SK-N-SH (cell line): ENCODE measurements at regions not wholly inside any gene's neighbourhood (a gene's known extent, or its start where the extent isn't known, plus 50 kb on each side); places are given as distances from the start of the nearest gene placed in this dataset.

Source experiments
- CTCF ChIA-PET: fragments of 300-600, 350-600 bp; formaldehyde crosslinking; extraction: SDS; loops from one replicate; lab custom pipeline; 2021; lab: Yijun Ruan, JAX
- POLR2A ChIA-PET: fragments of 350-600 bp; sonication (Branson Sonifier 250); formaldehyde crosslinking; extraction: SDS; loops from one replicate; lab custom pipeline; 2020; ENCODE audit warnings: antibody characterized with exemption, inconsistent platforms; lab: Yijun Ruan, JAX
- DNase-seq: peaks from one replicate; pipeline ENCODE4 v3.0.0; 2012
- H2AFZ ChIP-seq: fragments of 200-600 bp; sonication (generic); 2 replicates; pipeline ENCODE4 v1.8.1; 2016; ENCODE audit warnings: antibody characterized with exemption, mild to moderate bottlenecking, low read depth
- H3F3A ChIP-seq: fragments of 200-600 bp; sonication (generic); replicated peaks from 2 replicates; pipeline ENCODE3; 2016; ENCODE audit warnings: antibody characterized with exemption, mild to moderate bottlenecking; ENCODE audit not compliant: insufficient read depth
- H3K27ac ChIP-seq, 2 experiments: fragments of 200-500 bp in 1 of 2; fragments of 200-600 bp in 1 of 2; sonication (Bioruptor generic) in 1 of 2; sonication (generic), shearing (Covaris generic) in 1 of 2; 2 replicates each; pipeline versions ENCODE4 v1.5.1 to v1.6.1; 2014 to 2016; ENCODE audit warnings: low read depth in 2 of 2, inconsistent platforms in 1 of 2, low read length in 1 of 2, mild to moderate bottlenecking in 1 of 2, mixed read lengths in 1 of 2
- H3K27me3 ChIP-seq: fragments of 200-600 bp; sonication (generic), shearing (Covaris generic); 2 replicates; pipeline ENCODE4 v1.6.1; 2016; ENCODE audit warnings: mixed run types; ENCODE audit not compliant: insufficient read depth
- H3K36me3 ChIP-seq, 2 experiments: fragments of 200-500 bp in 1 of 2; fragments of 200-600 bp in 1 of 2; sonication (Bioruptor generic) in 1 of 2; sonication (generic) in 1 of 2; replicated peaks in 1 of 2; 2 replicates each; pipeline versions ENCODE3 to v1.5.1; 2014 to 2016; ENCODE audit warnings: low read length in 1 of 2, mild to moderate bottlenecking in 1 of 2; ENCODE audit not compliant: insufficient read depth in 2 of 2, control insufficient read depth in 1 of 2
- H3K4me1 ChIP-seq, 2 experiments: fragments of 200-500 bp in 1 of 2; fragments of 200-600 bp in 1 of 2; sonication (Bioruptor generic) in 1 of 2; sonication (generic), shearing (Covaris generic) in 1 of 2; 2 replicates each; pipeline versions ENCODE4 v1.5.1 to v1.6.1; 2014 to 2016; ENCODE audit warnings: low read depth in 1 of 2, low read length in 1 of 2, mixed run types in 1 of 2; ENCODE audit not compliant: insufficient read depth in 2 of 2, control insufficient read depth in 1 of 2
- H3K4me2 ChIP-seq: fragments of 200-600 bp; sonication (generic), shearing (Covaris generic); 2 replicates; pipeline ENCODE4 v1.6.1; 2017; ENCODE audit warnings: mixed run types
- H3K4me3 ChIP-seq, 2 experiments: fragments of 200-500 bp in 1 of 2; fragments of 200-600 bp in 1 of 2; sonication (Bioruptor generic) in 1 of 2; sonication (generic), shearing (Covaris generic) in 1 of 2; 2 replicates each; pipeline versions ENCODE4 v1.5.1 to v1.8.1; 2014 to 2016; ENCODE audit warnings: low read depth in 2 of 2, inconsistent platforms in 1 of 2, low read length in 1 of 2, mild to moderate bottlenecking in 1 of 2, mixed read lengths in 1 of 2, moderate library complexity in 1 of 2
- H3K79me2 ChIP-seq: fragments of 200-600 bp; sonication (generic); 2 replicates; pipeline ENCODE4 v1.8.1; 2017; ENCODE audit warnings: mild to moderate bottlenecking; ENCODE audit not compliant: insufficient read depth
- H3K9ac ChIP-seq: fragments of 200-600 bp; sonication (generic); 2 replicates; pipeline ENCODE4 v1.6.1; 2017; ENCODE audit warnings: mixed run types
- H3K9me2 ChIP-seq: fragments of 200-600 bp; sonication (generic); 2 replicates; pipeline ENCODE4 v1.6.1; 2017; ENCODE audit warnings: mixed run types
- H3K9me3 ChIP-seq: fragments of 200-600 bp; sonication (generic); 2 replicates; pipeline ENCODE4 v1.6.1; 2017; ENCODE audit warnings: mixed run types, mild to moderate bottlenecking, moderate library complexity
- H4K20me1 ChIP-seq: fragments of 200-600 bp; sonication (generic); 2 replicates; pipeline ENCODE4 v1.6.1; 2017; ENCODE audit warnings: mild to moderate bottlenecking, mixed run types; ENCODE audit not compliant: insufficient read depth
- ELF1 ChIP-seq: IDR thresholded peaks from 2 replicates; pipeline ENCODE4 v1.4.0; 2012
- EP300 ChIP-seq, 2 experiments: IDR thresholded peaks; 2 replicates each; pipeline versions ENCODE4 v1.4.0 to v1.6.1; 2012; ENCODE audit warnings: borderline replicate concordance in 1 of 2, low read depth in 1 of 2, low read length in 1 of 2
- FOSL2 ChIP-seq: IDR thresholded peaks from 2 replicates; pipeline ENCODE4 v1.4.0; 2012; ENCODE audit warnings: low read depth, mild to moderate bottlenecking, moderate library complexity, borderline replicate concordance
- GATA2 ChIP-seq: sonication (generic); formaldehyde crosslinking; IDR thresholded peaks from 2 replicates; pipeline ENCODE4 v1.5.0; 2020; ENCODE audit warnings: mild to moderate bottlenecking, missing genetic modification reagents
- JUND ChIP-seq: IDR thresholded peaks from 2 replicates; pipeline ENCODE4 v1.4.0; 2012
- MEF2A ChIP-seq: IDR thresholded peaks from 2 replicates; pipeline ENCODE4 v1.4.0; 2012; ENCODE audit warnings: low read depth, borderline replicate concordance
- NRF1 ChIP-seq: IDR thresholded peaks from 2 replicates; pipeline ENCODE4 v1.6.1; 2012; ENCODE audit warnings: low read depth, mild to moderate bottlenecking, low read length
- TAF1 ChIP-seq: IDR thresholded peaks from 2 replicates; pipeline ENCODE4 v1.6.1; 2012; ENCODE audit warnings: low read depth, mild to moderate bottlenecking, low read length, moderate library complexity, borderline replicate concordance
- YY1 ChIP-seq: IDR thresholded peaks from 2 replicates; pipeline ENCODE4 v1.4.0; 2012; ENCODE audit warnings: low read depth, mild to moderate bottlenecking
- WGBS: methylation state at CpG from one replicate; pipeline ENCODE4 v1.1.6; 2017; ENCODE audit warnings: low lambda C conversion rate; 5-methylcytosine and 5-hydroxymethylcytosine counted together
- TF ChIP-seq, protein P1 (sequence below): fragments of 150-350 bp; IDR thresholded peaks from 2 replicates; pipeline ENCODE4 v1.6.1; 2016; ENCODE audit warnings: mild to moderate bottlenecking, low read depth, low read length
- TF ChIP-seq, protein P2 (sequence below): IDR thresholded peaks from 2 replicates; pipeline ENCODE4 v1.4.0; 2012; ENCODE audit warnings: low read depth
- TF ChIP-seq, protein P3 (sequence below): IDR thresholded peaks from 2 replicates; pipeline ENCODE4 v1.4.0; 2012; ENCODE audit warnings: low read depth, borderline replicate concordance
- TF ChIP-seq, protein P4 (sequence below): IDR thresholded peaks from 2 replicates; pipeline ENCODE4 v1.4.0; 2012; ENCODE audit warnings: low read depth, borderline replicate concordance

DNA sequence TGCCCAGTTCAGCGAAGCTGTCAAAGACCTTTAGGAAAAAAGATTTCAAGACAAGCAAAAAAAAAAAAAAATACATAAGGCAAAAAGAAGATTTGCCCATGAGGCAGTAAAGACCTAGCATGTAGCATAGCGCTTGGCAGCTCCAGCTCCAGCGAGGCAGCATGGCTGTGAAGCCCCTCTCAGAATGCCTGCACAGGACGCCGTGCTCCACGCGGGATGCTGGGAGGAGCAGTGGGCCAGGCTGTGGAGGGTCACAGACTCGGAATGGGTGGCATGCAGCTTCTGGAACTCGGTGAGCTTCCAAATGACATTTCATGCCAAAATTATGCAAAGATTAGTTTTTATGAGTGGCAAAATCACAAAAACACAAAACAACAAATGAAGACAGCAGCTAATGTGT lies 267.3 kb downstream of the ZNF516 start:
- Histone ChIP-seq H3K9ac (no peak overlapping the region), H3K27me3 (no peaks in the 10 kb centered on the region), H3K9me3 (no peaks in the 10 kb centered on the region), H2AFZ (no peak overlapping the region), H4K20me1 (no peaks in the 10 kb centered on the region), H3K79me2 (no peaks in the 10 kb centered on the region), H3K9me2 (no peaks in the 10 kb centered on the region), H3K4me1 (no peaks in the 10 kb centered on the region), H3F3A (no peaks in the 10 kb centered on the region), H3K27ac (no peak overlapping the region), H3K36me3 (no peaks in the 10 kb centered on the region), H3K4me2 (no peak overlapping the region), H3K4me3 (no peak overlapping the region)
- CTCF ChIA-PET, result interaction anchor here (1.2 kb wide), 1 partner anchor 29 kb away, joined by 3 read pairs; no protein-coding TSS in a partner anchor
- TF ChIP-seq, protein P1, sequence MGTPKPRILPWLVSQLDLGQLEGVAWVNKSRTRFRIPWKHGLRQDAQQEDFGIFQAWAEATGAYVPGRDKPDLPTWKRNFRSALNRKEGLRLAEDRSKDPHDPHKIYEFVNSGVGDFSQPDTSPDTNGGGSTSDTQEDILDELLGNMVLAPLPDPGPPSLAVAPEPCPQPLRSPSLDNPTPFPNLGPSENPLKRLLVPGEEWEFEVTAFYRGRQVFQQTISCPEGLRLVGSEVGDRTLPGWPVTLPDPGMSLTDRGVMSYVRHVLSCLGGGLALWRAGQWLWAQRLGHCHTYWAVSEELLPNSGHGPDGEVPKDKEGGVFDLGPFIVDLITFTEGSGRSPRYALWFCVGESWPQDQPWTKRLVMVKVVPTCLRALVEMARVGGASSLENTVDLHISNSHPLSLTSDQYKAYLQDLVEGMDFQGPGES, result no peak
- TF ChIP-seq MEF2A, result no peak
- TF ChIP-seq, protein P2, sequence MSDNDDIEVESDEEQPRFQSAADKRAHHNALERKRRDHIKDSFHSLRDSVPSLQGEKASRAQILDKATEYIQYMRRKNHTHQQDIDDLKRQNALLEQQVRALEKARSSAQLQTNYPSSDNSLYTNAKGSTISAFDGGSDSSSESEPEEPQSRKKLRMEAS, result no peak
- TF ChIP-seq GATA2, result no peak
- no peak for TF ChIP-seq YY1
- no peak for TF ChIP-seq FOSL2
- TF ChIP-seq EP300 (IDR thresholded peaks at IDR 0.05; ENCODE audit: borderline replicate concordance in 1 of 2, low read depth in 1 of 2, low read length in 1 of 2), result no peak
- TF ChIP-seq, protein P3, sequence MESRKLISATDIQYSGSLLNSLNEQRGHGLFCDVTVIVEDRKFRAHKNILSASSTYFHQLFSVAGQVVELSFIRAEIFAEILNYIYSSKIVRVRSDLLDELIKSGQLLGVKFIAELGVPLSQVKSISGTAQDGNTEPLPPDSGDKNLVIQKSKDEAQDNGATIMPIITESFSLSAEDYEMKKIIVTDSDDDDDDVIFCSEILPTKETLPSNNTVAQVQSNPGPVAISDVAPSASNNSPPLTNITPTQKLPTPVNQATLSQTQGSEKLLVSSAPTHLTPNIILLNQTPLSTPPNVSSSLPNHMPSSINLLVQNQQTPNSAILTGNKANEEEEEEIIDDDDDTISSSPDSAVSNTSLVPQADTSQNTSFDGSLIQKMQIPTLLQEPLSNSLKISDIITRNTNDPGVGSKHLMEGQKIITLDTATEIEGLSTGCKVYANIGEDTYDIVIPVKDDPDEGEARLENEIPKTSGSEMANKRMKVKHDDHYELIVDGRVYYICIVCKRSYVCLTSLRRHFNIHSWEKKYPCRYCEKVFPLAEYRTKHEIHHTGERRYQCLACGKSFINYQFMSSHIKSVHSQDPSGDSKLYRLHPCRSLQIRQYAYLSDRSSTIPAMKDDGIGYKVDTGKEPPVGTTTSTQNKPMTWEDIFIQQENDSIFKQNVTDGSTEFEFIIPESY, result no peak
- TF ChIP-seq, protein P4, sequence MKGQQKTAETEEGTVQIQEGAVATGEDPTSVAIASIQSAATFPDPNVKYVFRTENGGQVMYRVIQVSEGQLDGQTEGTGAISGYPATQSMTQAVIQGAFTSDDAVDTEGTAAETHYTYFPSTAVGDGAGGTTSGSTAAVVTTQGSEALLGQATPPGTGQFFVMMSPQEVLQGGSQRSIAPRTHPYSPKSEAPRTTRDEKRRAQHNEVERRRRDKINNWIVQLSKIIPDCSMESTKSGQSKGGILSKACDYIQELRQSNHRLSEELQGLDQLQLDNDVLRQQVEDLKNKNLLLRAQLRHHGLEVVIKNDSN, result no peak
- no peak for TF ChIP-seq JUND
- no peak for TF ChIP-seq ELF1
- no peak for TF ChIP-seq NRF1
- no peak for DNase-seq
- 26% methylated on average over 9 of the region's 9 CpGs for whole genome bisulfite sequencing
- POLR2A ChIA-PET, result no interaction called here

DNA sequence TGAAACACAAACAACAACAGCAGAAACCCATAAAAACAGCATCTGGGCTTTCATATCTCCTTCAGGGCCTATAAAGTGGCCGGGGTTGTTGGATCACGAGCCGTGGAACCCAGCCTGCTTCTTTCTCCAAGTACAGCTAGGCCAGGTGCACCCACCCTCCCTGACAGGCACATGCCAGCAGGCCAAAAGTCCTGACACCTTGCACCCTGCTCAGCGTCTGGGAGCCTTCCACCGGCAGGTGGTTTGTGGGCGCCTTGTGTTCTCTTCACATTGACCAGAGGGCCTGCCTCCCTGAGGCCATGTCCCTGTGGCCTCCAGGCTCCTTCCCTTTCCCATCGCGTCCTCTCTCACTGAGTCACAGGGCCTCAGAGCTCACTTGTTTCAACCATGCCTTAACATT lies 271.6 kb downstream of the ZNF516 start:
- Histone ChIP-seq H4K20me1 (no peaks in the 10 kb centered on the region), H3F3A (no peaks in the 10 kb centered on the region), H3K4me2 (no peak overlapping the region), H3K4me3 (no peak overlapping the region), H3K9me2 (no peaks in the 10 kb centered on the region), H3K9me3 (no peaks in the 10 kb centered on the region), H3K9ac (no peak overlapping the region), H3K27me3 (no peaks in the 10 kb centered on the region), H2AFZ (no peak overlapping the region), H3K36me3 (no peaks in the 10 kb centered on the region), H3K4me1 (no peaks in the 10 kb centered on the region), H3K79me2 (no peaks in the 10 kb centered on the region)
- POLR2A ChIA-PET, result no interaction called here
- DNase-seq, result no peak
- CTCF ChIA-PET, result no interaction called here
- WGBS, result 48% methylated on average over 6 of the region's 8 CpGs
- no peak for TF ChIP-seq TAF1
- TF ChIP-seq, all 33 proteins: peak for 0
- no peak overlapping the region for H3K27ac ChIP-seq
